ENCODE measurements at regions not wholly inside any gene's neighbourhood (a gene's known extent, or its start where the extent isn't known, plus 50 kb on each side); places are given as distances from the start of the nearest gene placed in this dataset.
"Not testable (repeated sequence)": the region's sequence is repeated elsewhere in the genome, so short reads cannot be mapped to it uniquely, and the experiment has no call there.

DNA sequence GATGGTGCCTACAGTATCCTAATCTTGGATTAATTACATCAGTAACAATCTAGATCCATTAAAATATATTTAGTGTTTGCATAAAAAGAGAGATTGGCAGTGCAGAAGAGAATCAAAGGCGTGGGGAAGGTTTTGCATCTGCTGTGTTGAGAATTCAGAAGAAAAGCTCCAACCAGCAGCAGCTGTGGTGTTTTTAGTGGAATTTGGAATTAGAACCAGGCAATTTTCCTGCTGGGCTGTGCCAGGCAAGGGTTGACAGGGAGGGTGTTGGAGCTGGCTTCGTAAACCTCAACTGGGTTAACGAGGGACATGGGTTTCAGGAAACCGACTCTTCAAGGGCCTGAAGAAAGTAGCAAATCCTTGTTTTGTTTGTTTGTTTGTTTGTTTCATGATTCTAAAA lies 107.8 kb upstream of the WSCD1 start:
- no peak for DNase-seq (ENCODE audit: low spot score)

DNA sequence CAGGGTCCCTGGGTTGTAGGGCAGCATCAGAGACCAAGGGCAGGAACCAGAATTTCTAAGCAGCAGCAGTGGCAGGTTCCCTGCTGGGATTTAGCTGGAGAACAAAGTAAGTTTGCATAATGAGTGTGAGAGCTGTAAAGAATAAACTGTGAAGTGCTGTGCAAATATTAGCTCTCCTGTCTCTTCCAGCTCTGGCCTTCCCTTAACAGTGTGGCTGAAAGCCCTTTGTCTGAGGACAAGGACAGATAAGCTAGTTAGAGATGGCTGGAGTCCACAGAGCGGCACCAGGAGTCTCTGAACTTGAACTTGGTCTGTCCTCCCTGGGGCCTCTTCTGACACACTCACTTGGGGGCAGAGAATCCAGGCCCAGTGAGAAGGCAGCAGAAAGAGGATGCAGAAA lies 98.2 kb upstream of the WSCD1 start:
- no peak for DNase-seq (ENCODE audit: low spot score)

DNA sequence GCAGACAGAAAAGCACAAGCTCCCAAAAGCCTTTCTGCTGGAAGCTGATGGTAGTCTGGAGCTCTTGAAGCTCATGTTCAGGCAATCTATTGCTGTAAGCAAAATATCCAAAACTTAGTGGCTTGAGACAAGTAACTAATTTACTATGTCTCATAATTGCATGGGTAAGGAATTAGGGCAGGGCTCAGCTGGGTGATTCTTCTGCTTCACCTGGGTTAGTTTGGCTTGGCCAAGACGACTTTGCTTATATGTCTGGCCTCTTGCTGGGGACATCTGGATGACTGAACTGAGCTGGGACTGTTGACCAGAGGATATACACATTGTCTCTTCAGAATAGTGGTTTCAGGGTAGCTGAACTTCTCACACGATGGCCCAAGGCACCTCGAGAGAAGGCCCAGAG lies 96.8 kb upstream of the WSCD1 start:
- DNase-seq (ENCODE audit: low spot score), result no peak

DNA sequence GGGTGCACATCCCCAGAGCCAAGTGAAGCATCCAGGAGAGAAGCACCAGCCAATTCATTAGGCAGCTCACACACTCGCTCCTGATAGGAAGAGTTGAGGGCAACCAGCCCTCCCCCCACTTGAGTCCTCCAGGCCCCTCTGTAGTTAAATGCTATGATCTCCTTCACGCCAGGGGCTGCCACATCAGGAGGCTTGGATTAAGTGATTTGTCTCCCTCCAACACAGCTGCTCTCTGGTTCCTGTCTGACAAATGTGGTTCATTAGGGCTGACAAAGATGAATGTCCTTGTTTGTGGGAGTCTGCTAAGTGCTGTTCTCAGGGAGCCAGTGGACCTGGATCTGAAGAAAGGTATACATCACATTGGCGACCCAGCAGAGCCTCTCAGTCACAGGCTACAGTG lies 94.5 kb upstream of the WSCD1 start:
- no peak for DNase-seq (ENCODE audit: low spot score)

DNA sequence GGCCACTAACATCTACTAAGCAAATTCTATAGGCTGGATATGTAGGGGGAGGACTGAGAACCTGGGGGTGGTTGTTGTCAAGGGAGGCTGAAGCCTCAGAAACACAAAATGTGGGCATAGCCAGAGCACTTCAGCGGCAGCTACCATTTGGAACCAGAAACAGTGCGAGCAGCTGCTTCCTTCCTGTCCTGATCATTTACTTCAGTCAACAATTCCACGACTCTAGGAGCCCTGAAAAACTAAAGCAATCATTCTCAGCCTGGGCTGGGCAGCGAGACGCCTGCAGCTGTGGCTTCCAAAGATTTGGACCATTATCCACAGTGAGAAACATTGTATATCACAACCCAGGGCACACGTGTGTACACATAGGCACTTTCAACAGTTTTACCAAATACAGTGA lies 93.9 kb upstream of the WSCD1 start:
- no peak for DNase-seq (ENCODE audit: low spot score)

DNA sequence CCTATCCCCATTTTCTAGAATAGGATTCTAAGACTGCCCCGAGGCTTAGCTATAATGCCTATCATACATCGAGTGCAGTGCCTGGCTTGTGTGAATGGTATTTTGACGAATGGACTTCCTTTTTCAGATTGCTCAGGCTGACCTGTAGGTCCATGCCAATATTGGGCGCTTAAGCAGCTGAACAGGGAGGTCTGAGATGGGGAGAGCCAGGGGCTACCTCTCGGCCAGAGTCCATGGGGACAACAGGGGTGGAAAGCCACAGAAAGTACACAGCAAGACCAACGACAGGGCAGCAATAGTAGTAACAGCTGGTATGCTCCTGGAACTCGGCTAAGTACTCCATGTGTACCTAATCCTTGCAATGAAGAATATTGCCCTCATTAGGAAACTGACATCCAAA lies 91.7 kb upstream of the WSCD1 start:
- no peak for DNase-seq (ENCODE audit: low spot score)

DNA sequence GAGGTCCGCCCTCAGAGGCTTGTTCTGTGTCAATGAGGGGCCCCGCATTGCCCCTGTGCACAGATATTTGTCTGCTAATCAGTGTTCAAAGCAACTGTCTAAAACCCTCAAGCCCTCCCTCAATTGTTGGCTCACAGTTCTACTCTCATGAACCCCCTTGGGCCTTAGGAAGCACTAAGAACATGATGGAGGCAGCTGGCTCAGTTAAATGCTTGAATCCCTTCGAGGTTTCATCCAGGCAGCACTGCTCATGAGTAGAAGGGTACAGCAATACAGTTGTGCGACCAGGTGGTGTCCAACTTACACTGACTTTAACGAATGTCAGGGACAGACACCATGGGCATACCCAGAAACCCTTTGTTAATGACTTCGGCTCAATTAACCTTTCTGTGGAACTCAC lies 89.2 kb upstream of the WSCD1 start:
- no peak for DNase-seq (ENCODE audit: low spot score)

DNA sequence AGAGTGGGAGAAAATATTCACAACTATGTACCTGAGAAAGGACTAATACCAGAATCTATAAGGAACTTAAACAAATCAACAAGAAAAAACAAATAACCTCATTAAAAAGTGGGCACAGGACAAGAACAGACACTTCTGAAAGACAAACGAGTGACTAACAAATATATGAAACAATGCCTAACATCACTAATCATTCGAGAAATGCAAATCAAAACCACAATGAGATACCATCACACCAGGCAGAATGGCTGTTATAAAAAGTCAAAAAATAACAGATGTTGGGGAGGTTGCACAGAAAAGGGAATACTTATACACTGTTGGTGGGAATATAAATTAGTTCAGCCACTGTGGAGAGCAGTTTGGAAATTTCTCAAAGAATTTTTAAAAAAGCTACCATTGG lies 83.5 kb upstream of the WSCD1 start:
- DNase-seq (ENCODE audit: low spot score), result no peak

DNA sequence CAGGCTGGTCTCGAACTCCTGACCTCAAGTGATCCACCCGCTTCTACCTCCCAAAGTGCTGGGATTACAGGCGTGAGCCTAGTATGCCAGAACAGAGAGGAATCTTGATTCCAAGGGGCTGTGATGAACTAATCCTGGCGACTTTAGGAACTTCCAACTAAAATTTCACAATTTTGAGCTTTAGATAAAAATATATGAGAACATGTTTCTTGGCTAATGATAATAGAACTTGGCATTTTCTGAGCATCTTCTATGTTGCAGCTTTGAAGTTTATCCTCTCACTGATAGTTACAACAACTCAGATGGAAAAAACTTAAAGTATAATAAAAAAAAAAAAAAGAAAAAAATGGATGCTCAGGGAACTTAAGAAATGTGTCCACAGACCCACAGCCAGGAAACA lies 69.8 kb upstream of the WSCD1 start:
- DNase-seq (ENCODE audit: low spot score), result no peak

DNA sequence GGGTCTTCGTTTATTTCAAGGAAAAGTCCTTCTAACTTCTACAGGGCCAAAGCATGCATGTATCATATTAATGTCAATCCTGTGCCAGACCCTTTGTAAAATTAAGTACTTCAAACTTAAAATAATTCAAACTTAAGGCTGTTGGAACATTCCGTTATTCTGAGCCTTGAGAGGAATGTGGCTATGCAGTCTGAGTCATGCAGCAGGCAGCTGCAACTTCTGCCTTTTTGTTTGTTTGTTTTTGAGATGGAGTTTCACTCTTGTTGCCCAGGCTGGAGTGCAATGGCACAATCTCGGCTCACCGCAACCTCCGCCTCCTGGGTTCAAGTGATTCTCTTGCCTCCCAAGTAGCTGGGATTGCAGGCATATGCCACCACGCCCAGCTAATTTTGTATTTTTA lies 67.0 kb upstream of the WSCD1 start:
- not testable (repeated sequence) for DNase-seq (ENCODE audit: low spot score)

DNA sequence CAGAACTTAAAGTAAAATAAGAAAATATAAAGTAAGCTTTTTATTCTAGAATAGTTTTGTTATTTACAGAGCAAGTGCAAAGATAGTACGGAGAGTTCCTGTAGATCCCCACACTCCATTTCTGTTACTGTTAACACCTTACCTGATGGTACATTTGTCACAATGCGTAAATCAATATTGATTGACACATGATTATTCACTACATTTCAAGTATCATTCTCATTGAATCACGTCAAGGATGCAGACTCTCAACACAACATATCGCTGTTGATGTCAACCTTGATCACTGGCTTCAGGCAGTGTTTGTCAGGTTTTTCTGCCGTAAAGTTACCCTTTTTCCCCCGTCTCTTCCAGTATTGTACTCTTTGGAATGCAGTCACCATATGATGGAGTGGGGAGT lies 64.2 kb upstream of the WSCD1 start:
- DNase-seq (ENCODE audit: low spot score), result no peak

DNA sequence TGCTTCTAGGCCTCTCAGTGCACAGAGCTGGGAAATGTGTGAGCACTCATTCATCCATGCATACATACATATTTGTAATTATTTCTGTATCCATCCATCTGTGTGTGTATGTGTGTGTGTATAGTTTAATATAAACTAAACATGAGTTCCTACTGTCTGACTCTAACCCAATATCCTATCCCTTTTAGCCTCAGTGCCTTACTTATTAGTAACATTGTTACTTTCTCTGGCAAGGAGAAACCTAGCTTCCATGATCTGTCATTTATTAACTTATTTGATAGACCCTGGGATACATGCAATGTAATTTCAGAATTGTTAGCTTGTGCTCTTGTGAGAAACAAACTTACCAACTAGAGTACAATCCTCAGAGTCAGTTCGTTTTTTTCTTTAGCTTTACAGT lies 59.0 kb upstream of the WSCD1 start:
- DNase-seq (ENCODE audit: low spot score), result no peak

DNA sequence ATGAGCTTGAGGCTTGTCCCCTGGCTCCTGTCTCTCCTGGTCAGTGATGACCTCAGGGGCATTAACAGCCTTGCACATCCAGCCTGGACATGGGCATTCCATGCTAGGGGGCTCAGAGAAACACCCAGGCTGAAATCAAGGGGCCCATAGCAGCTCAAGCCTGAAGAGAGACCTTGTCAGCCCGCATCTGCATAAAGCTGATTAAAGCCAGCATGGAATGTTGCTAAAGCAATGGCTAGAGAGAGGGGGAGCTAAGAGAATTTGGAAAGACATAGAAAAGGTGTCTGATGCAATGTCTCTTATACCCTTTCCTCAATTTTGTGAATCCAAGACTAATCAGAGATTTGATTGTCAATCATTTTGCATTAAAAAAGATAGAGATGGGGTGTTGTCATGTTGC lies 51.4 kb upstream of the WSCD1 start:
- DNase-seq (ENCODE audit: low spot score), result no peak

DNA sequence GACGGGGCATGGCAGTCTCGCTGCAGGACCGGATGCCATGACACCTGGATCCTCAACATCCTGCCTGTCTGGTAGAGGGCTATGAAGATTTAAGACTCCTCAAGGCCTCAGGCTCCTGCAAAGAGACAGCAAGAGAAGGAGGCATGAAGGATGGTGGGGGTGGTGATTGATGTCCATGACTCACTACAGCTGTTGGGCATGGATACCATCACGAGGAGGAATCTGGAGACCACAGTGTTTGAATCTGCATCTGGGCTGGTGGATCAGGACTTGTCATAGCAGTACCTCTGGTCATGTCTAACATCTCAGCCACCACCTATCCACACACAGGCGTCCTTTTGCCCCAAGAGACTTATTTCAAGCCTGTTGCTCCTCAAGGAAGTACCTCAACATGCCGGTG lies 50.2 kb upstream of the WSCD1 start:
- no peak for DNase-seq (ENCODE audit: low spot score)

DNA sequence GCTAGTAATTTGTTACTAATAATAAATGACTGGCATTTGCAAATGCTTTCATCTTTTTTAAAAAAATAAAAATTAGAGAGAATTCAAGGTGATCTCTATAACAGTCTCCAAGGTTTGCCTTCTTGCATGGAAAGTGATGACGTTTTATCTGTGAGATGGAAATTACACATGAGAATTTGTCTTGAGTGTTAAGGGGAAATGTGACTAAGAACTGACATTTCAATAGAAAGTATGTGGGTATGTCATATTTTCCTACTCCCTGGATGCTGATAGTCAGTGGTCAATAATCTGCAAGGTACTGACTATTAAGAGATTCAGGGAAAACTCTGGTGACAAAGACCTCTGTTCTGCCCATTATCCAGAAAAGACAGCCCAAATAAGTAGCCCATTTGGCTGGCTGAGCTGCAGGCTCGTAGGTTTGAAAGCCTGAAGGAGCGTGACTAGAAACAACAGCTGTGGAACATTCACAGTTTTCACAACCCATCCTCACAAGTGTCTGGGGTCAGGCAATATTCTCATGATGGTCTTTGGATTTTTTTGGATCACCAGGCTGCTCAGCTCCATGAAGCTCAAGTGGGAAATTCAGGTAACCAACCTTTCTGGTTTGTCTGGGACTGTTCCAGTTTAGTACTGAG lies 49.7 kb upstream of the WSCD1 start:
- DNase-seq (ENCODE audit: low spot score), result no peak
